Activated CD4-positive, alpha-beta T cell treated with anti-CD3 and anti-CD28 coated beads, Interleukin-2, Interleukin-6, amounts not matched to agents 100 ng/mL and 50 ng/mL, durations not matched to agents 16 hours and 8 hours (primary cell): ENCODE measurements at regions not wholly inside any gene's neighbourhood (a gene's known extent, or its start where the extent isn't known, plus 50 kb on each side); places are given as distances from the start of the nearest gene placed in this dataset.

ENCODE experiments used
- DNase-seq: peaks from one replicate; pipeline ENCODE4 v3.0.0-alpha.2; 2020

DNA sequence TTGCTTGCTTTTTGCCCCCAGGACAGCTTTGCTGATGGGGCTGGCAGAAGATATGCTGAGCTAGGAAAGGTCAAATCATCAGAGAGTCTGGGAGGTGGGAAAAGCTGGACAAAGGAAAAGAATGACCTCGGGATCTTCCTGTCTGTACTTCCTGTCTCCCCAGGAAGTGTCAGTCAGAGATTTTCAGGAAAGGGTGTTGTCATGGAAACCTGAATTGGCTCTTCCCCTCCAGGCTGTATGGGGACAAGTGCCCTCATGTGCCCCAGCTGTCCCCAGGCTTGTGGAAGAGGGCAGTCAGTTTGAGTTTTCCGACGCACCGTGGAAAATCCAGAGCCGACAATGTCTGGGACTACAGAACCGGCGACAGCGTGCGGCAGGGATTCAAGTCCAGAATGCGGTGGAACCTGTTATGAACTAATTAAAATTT, 122.7 kb upstream of the ZFHX3 start:
- DNase-seq: no peak

GRCh38 chr16:73166947-73167550, 119.1 kb upstream of the ZFHX3 start:
- DNase-seq: no peak

DNA sequence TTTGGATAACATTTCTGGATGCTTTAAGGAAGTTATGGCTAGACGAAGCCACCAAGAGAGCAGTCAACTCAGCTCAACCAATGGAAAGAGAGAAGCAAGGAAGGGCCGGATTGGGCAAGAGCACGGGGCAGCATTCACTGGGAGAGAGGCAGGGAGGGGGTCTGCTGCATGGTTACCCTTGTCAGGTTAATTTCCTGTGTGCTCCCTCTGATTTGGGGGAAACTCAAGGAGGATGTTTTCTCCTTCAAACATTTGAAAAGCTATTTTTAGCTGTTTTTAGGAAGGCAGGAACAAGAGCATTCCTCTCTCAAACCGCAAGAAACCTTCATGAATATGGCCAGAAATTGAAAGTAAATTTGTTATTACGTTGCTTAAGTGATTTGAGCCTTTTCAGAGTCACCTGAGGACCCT, 118.5 kb upstream of the ZFHX3 start:
- DNase-seq: no peak

- DNase-seq: no peak
Measured at GRCh38 chr16:73163238-73163815, 115.4 kb upstream of the ZFHX3 start.

- no peak for DNase-seq
Measured at GRCh38 chr16:73161977-73162376, 114.0 kb upstream of the ZFHX3 start.

DNA sequence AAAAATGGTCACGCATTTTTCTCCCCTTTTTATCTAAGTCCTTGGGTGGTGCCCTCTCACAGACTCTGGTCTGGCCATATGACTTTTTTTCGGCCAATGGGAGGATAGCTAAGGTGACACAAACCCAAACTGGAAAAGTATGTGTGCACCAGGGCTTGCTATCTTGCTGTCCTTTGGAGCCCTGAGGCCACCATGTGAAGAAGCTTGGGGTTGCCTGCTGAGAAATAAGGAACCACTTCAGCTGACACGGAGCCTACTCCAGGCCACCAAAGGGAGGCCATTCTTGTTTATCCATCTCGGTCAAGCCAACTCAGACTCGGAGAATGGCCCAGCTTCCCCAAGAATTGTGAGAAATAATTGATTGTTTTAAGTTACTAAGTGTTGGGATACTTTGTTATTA, 111.4 kb upstream of the ZFHX3 start:
- no peak for DNase-seq

- DNase-seq: no peak
Measured at GRCh38 chr16:73157861-73158260, 109.9 kb upstream of the ZFHX3 start.

DNA sequence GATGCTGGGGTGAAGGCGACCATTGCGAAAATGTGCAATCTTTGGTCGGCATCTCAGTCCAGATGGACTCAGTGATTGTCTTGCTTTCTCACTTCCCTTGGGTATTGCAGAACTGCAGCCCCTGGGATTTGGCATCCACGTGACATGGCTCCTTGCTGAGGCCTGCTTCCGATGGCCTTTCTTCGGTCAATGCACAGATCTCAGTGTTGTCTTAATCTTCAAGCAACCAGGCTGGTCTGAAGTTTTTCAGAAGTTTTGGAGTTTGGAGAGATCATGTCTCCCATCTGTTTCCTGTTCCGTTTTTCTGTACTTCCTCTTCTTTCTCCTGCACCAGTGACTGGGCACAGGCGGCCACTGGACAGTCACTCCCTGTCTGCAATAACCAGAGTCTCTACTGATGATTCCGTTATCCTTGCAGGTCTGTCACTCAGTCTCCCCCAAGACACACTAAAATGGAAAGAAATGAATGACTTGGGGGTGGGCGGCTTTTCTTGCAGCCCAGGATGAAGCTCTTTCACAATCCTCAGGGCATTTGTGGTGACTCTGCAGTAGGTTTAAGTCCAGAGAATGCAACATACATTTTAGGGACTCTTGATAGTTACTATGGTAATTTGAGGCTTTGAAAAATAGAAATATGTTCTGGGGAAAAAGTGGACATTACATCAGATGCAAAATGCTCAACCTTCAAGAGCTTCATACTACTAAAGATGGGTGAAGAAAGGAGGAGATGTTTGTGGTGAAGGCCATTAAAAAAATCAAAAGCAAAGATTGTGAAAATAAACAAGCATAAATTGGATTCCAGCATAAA, 106.3 kb upstream of the ZFHX3 start:
- DNase-seq: no peak

- DNase-seq: no peak
Measured at GRCh38 chr16:73152386-73153125, 104.6 kb upstream of the ZFHX3 start.

- no peak for DNase-seq
Measured at GRCh38 chr16:73151941-73152340, 104.0 kb upstream of the ZFHX3 start.

DNA sequence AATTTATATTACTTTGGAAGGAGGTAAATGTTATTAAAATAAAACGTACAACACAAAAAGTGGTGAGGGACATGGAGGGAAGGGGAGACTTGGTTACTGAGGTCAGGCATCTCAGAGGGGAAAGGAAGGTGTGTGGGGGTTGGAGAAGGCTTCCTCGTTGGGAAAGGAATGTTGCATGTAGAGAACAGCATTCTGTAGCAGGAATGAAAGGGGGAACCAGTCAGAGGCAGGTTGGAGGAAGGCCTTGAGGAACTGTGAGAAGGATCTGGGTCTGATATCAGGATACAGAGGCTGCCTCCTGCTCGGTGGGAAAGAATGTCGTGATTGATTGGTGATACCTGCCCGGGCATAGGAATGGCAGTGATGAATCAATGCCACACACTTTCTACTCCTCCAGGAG, 103.3 kb upstream of the ZFHX3 start:
- no peak for DNase-seq

- DNase-seq: no peak
Measured at GRCh38 chr16:73150786-73151185, 102.9 kb upstream of the ZFHX3 start.

DNA sequence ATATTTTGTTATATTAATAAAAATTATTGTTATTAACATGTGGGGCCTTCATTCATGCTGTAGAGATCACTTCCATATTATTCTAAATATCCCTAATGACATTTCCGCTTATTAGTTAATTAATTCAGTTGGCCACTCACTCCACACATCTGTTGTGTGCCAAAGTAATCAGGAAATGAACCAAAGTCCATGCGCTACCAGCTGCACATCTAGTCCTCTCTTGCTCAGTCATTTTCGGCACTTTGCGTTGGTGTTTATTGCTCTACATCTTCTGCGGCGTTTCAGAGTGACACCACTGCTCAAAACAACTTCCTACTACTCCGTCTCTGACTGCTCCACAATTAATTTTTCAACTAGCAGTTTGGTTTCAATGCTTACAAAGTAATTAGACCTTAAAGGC, 101.4 kb upstream of the ZFHX3 start:
- no peak for DNase-seq

DNA sequence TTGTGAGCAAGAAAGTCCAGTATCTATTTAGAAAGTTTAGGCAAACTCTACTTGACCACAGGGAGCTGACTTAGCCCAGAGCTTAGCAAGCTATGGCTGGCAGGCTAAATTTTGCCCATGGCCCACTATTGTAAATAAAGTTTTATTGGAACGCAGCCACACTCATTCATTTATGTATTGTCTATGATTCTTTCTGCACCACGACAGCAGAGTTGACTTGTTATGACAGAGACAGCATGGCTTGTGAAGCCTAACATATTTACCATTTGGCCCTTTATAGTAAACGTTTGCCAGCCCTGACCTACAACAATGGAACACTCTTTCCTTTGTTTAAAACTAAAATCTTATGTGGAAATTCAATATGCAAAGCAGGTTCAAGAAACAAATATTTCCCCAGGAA, 100.0 kb upstream of the ZFHX3 start:
- DNase-seq: no peak

DNA sequence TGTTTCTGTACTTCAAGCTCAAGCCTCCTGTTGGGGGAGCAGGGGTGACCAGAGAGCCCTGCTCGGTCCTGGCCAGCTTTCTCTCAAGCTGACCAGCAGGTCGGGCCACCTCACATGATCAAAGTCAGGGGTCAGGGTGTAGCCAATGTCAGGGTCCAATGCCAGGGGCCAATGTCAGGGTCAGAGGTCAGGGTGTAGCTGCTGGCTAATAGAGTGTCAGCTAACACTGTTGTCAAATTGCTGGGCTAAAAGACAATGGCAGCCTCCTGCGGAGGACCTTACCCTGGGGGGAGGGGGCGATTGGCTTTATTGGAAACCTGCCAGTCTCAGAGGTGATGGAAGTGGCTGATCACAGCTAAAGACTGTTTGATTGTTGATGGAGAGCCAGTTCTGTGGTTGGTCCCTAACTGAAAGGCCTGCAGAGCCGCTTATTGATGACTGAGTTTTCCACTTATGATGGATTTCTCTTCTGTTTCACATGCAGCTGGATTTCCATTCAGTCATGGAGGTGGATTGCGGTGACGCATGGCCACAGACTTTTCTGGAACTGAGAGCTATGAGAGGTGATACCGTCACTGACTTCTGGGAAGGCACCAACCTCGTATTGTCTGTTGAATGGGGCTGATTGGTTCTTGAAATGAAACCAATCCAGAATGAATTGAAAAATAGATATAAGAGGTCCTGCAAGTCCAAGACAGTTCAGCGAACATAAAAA, 97.4 kb upstream of the ZFHX3 start:
- no peak for DNase-seq

- DNase-seq: no peak
Measured at GRCh38 chr16:73143576-73144422, 95.9 kb upstream of the ZFHX3 start.

GRCh38 chr16:73143002-73143401, 95.1 kb upstream of the ZFHX3 start:
- DNase-seq: no peak

DNA sequence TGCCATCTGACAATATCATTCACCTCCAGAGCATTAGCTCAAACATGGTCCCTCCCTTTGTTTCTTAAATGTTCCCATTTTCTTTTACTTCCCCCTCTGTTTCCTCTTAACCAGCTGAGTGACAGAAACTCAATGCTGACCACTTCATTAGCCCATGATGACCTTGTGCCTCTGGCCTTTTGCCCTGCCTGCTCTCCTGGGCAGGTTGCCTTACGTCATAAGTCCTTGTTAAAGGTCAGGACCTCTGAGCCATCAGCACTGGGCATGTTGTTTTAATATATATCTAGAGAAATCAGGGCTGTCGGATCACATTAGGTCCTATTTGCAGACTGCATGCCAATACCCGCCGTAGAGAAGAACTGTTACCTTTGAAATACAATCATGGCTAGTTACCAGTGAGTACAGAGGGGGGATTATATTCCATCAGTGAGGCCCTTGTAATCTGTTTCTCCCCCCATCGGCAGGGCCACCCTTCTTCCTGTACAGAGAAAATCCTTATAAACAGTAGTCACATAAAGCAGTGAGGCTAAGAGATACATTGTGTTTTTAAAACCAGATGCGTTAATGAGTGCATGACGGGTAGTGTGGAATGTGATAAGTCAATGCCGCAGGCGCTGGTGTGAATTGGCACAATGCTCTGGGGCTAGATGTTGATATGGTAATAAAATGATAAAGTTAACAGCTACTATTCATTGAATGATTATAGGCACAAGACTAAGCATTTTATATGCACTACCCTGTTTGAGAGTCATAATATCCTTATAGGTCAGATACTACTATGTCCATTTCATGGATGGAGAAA, 94.3 kb upstream of the ZFHX3 start:
- DNase-seq: no peak

DNA sequence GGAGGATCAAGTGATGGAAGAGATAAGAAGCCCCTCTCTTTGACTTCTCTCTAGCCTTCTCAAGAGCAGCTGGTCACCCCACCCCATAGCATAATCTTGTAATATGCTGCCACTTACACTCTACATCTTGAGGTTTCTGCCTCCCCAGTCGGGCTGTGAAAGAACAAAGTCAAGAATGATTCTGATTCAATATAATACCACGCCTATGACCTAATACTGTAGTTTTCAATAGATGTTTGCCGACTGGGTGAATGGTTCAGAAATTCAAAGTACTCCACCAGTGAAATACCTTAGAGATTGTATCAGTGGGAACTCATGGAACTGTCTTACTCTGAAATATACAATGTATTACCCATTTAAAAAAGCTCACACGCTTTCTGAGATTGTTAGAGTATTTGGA, 93.0 kb upstream of the ZFHX3 start:
- DNase-seq: no peak

DNA sequence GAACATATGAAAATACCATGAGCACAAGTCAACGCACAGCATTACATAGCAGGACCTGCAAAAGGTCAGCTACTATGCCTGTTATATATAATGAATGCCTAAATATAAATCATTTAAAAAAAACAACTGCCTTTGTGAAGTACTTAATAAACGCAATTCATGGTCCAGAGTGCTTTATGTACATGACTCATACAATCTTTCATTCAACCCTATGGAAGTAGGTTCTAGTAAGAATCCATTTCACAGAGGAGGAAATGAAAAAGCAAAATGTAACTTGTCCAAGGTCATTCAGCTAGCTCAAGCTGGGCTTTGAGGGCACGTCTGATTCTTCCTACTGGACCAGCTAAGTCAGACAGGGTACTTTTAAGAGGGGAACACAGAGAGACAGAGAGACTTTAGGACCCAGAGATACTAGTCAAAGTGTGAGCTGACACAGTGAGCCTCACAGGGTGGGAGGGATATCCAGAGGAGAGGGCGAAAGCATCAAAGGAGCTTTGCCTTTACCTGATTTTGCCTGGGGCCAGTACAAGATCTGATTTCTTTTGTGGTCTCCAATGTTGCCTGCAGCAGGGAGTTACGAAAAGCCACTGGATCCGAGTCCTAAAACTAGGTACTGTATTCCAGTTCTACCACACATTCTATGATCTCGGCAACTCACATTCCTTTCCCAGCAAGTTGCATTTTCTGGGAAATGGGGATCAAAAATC, 83.4 kb upstream of the ZFHX3 start:
- no peak for DNase-seq
